Fibroblast of skin of right biceps (primary cell): ENCODE measurements at regions not wholly inside any gene's neighbourhood (a gene's known extent, or its start where the extent isn't known, plus 50 kb on each side); places are given as distances from the start of the nearest gene placed in this dataset.
"Not testable (repeated sequence)": the region's sequence is repeated elsewhere in the genome, so short reads cannot be mapped to it uniquely, and the experiment has no call there.

Source experiments
- DNase-seq: peaks from one replicate; pipeline ENCODE4 v3.0.0-alpha.2; 2013

- DNase-seq = no peak
Measured at GRCh38 chrX:82528525-82528924, 979.6 kb upstream of the POU3F4 start.

- no peak for DNase-seq
Measured at GRCh38 chrX:82534086-82534597, 973.9 kb upstream of the POU3F4 start.

GRCh38 chrX:82537205-82537604, 970.9 kb upstream of the POU3F4 start:
- not testable (repeated sequence) for DNase-seq

GRCh38 chrX:82541822-82542221, 966.3 kb upstream of the POU3F4 start:
- no peak for DNase-seq

- not testable (repeated sequence) for DNase-seq
Measured at GRCh38 chrX:82552201-82552600, 955.9 kb upstream of the POU3F4 start.

- DNase-seq = no peak
Measured at GRCh38 chrX:82556588-82556987, 951.5 kb upstream of the POU3F4 start.

- DNase-seq = no peak
Measured at GRCh38 chrX:82585868-82586267, 922.2 kb upstream of the POU3F4 start.

GRCh38 chrX:82589410-82589809, 918.7 kb upstream of the POU3F4 start:
- no peak for DNase-seq

GRCh38 chrX:82591421-82591820, 916.7 kb upstream of the POU3F4 start:
- DNase-seq = no peak

GRCh38 chrX:82626978-82627377, 881.1 kb upstream of the POU3F4 start:
- no peak for DNase-seq

- DNase-seq = no peak
Measured at GRCh38 chrX:82627568-82627967, 880.5 kb upstream of the POU3F4 start.

GRCh38 chrX:82648062-82648461, 860.0 kb upstream of the POU3F4 start:
- DNase-seq = no peak

- DNase-seq = no peak
Measured at GRCh38 chrX:82649645-82650044, 858.4 kb upstream of the POU3F4 start.

- no peak for DNase-seq
Measured at GRCh38 chrX:82658492-82658891, 849.6 kb upstream of the POU3F4 start.

GRCh38 chrX:82666355-82666754, 841.7 kb upstream of the POU3F4 start:
- DNase-seq = no peak

GRCh38 chrX:82675104-82675503, 833.0 kb upstream of the POU3F4 start:
- DNase-seq = no peak

GRCh38 chrX:82676386-82676785, 831.7 kb upstream of the POU3F4 start:
- no peak for DNase-seq

- no peak for DNase-seq
Measured at GRCh38 chrX:82677286-82677685, 830.8 kb upstream of the POU3F4 start.

GRCh38 chrX:82692991-82693390, 815.1 kb upstream of the POU3F4 start:
- no peak for DNase-seq

- no peak for DNase-seq
Measured at GRCh38 chrX:82695066-82695465, 813.0 kb upstream of the POU3F4 start.

GRCh38 chrX:82703551-82703950, 804.5 kb upstream of the POU3F4 start:
- DNase-seq = no peak

GRCh38 chrX:82711457-82711856, 796.6 kb upstream of the POU3F4 start:
- no peak for DNase-seq

- no peak for DNase-seq
Measured at GRCh38 chrX:82721891-82722290, 786.2 kb upstream of the POU3F4 start.

GRCh38 chrX:82723806-82724205, 784.3 kb upstream of the POU3F4 start:
- no peak for DNase-seq

- DNase-seq = not testable (repeated sequence)
Measured at GRCh38 chrX:82727436-82727835, 780.7 kb upstream of the POU3F4 start.

GRCh38 chrX:82732861-82733260, 775.2 kb upstream of the POU3F4 start:
- DNase-seq = no peak
